Keratinocyte (primary cell): ENCODE measurements at regions not wholly inside any gene's neighbourhood (a gene's known extent, or its start where the extent isn't known, plus 50 kb on each side); places are given as distances from the start of the nearest gene placed in this dataset.

Experiments
- DNase-seq: peaks from one replicate; pipeline ENCODE4 v3.0.0-alpha.2; 2011; ENCODE audit warnings: low read depth, missing footprints, low spot score
- FAIRE-seq: peaks from 2 replicates; lab custom pipeline; 2011; peaks lifted over from hg19 to GRCh38; lab: Jason Lieb, UNC
- H2AFZ ChIP-seq: 2 replicates; pipeline ENCODE4 v1.6.0; 2012; ENCODE audit warnings: low read length, control low read depth, inconsistent platforms; ENCODE audit not compliant: control insufficient read depth
- H3K27ac ChIP-seq: 2 replicates; pipeline ENCODE4 v1.5.1; 2011; ENCODE audit warnings: low read length; ENCODE audit not compliant: control insufficient read depth, insufficient read depth
- H3K27me3 ChIP-seq: 3 replicates; pipeline ENCODE4 v1.6.0; 2011; ENCODE audit warnings: low read length; ENCODE audit not compliant: control insufficient read depth, insufficient read depth; ENCODE audit errors: extremely low read depth
- H3K36me3 ChIP-seq, 2 experiments: 2 replicates in 1 of 2; 3 replicates in 1 of 2; pipeline ENCODE4 v1.5.1; 2011; ENCODE audit warnings: low read length in 2 of 2, mild to moderate bottlenecking in 1 of 2; ENCODE audit not compliant: control insufficient read depth in 2 of 2, insufficient read depth in 2 of 2; ENCODE audit errors: extremely low read depth in 1 of 2
- H3K4me1 ChIP-seq: 3 replicates; pipeline ENCODE4 v1.5.1; 2011; ENCODE audit warnings: low read length; ENCODE audit not compliant: control insufficient read depth, insufficient read depth; ENCODE audit errors: extremely low read depth
- H3K4me2 ChIP-seq: 3 replicates; pipeline ENCODE4 v1.6.0; 2011; ENCODE audit warnings: low read depth, low read length; ENCODE audit not compliant: control insufficient read depth, insufficient read depth; ENCODE audit errors: extremely low read depth
- H3K4me3 ChIP-seq, 3 experiments: fragments of 200-600 bp in 1 of 3; sonication (generic) in 1 of 3; 2 replicates in 2 of 3; 3 replicates in 1 of 3; pipeline ENCODE4 v1.5.1; 2011 to 2016; ENCODE audit warnings: low read length in 3 of 3, mild to moderate bottlenecking in 3 of 3, control low read depth in 2 of 3, inconsistent platforms in 1 of 3, low read depth in 1 of 3, mixed read lengths in 1 of 3, mixed run types in 1 of 3, moderate library complexity in 1 of 3; ENCODE audit not compliant: control insufficient read depth in 2 of 3, insufficient read depth in 2 of 3; ENCODE audit errors: extremely low read depth in 1 of 3
- H3K79me2 ChIP-seq: 2 replicates; pipeline ENCODE4 v1.6.0; 2012; ENCODE audit warnings: low read length; ENCODE audit not compliant: control insufficient read depth, insufficient read depth
- H3K9ac ChIP-seq: 3 replicates; pipeline ENCODE4 v1.6.0; 2011; ENCODE audit warnings: low read length; ENCODE audit not compliant: control insufficient read depth, insufficient read depth; ENCODE audit errors: extremely low read depth
- H3K9me1 ChIP-seq: 3 replicates; pipeline ENCODE4 v1.6.0; 2011; ENCODE audit warnings: low read length; ENCODE audit not compliant: control insufficient read depth, insufficient read depth; ENCODE audit errors: extremely low read depth
- H3K9me3 ChIP-seq: 2 replicates; pipeline ENCODE4 v1.5.1; 2012; ENCODE audit warnings: low read depth, low read length; ENCODE audit not compliant: control insufficient read depth
- H4K20me1 ChIP-seq: 3 replicates; pipeline ENCODE4 v1.6.0; 2011; ENCODE audit warnings: low read length; ENCODE audit not compliant: control insufficient read depth, insufficient read depth; ENCODE audit errors: extremely low read depth
- CTCF ChIP-seq, 3 experiments: IDR thresholded peaks in 1 of 3; conservative IDR thresholded peaks in 1 of 3; optimal IDR thresholded peaks in 1 of 3; 2 replicates in 2 of 3; 3 replicates in 1 of 3; pipeline versions ENCODE3 to v1.5.1; 2011; ENCODE audit warnings: low read length in 3 of 3, mild to moderate bottlenecking in 3 of 3, moderate library complexity in 2 of 3, control low read depth in 1 of 3, inconsistent platforms in 1 of 3; ENCODE audit not compliant: insufficient read depth in 2 of 3; ENCODE audit errors: extremely low read depth in 1 of 3
- EZH2 ChIP-seq: IDR thresholded peaks from one replicate; pipeline ENCODE4 v1.6.1; 2012; ENCODE audit warnings: inconsistent platforms, mild to moderate bottlenecking, low read length, moderate library complexity
- dilution Hi-C: fragments of 300-500 bp; cut with MboI; formaldehyde crosslinking; loops from one replicate; pipeline ENCODE4 v1.7.0; 2020; ENCODE audit warnings: low sequenced_read_pairs; ENCODE audit not compliant: extremely low pct_ligation_motif_present

- Histone ChIP-seq H3K9me3 (no peaks in the 10 kb centered on the region), H3K9me1 (no peaks in the 10 kb centered on the region), H3K4me3 (no peak overlapping the region), H3K4me1 (no peaks in the 10 kb centered on the region), H2AFZ (no peak overlapping the region), H3K4me2 (no peak overlapping the region), H4K20me1 (no peaks in the 10 kb centered on the region), H3K36me3 (no peaks in the 10 kb centered on the region), H3K27ac (no peak overlapping the region), H3K27me3 (no peaks in the 10 kb centered on the region), H3K79me2 (no peaks in the 10 kb centered on the region), H3K9ac (no peak overlapping the region)
- dilution Hi-C loops = no loop called here
- TF ChIP-seq EZH2 = no peak
- FAIRE-seq (no peak), DNase-seq (no peak)
Observed at GRCh38 chr7:136635751-136636150, 232.7 kb upstream of the CHRM2 start.

GRCh38 chr7:136618818-136619217 lies 249.6 kb upstream of the CHRM2 start:
- no peak for FAIRE-seq
- no peaks in the 10 kb centered on the region for H3K9me3 ChIP-seq
- TF ChIP-seq CTCF (optimal IDR thresholded peaks at IDR 0.05 in 1 of 3, IDR thresholded peaks at IDR 0.05 in 1 of 3, conservative IDR thresholded peaks at IDR 0.05 in 1 of 3; ENCODE audit: extremely low read depth in 1 of 3, insufficient read depth in 2 of 3, low read length in 3 of 3) (no peak), EZH2 (no peak)
- H3K9ac ChIP-seq = no peak overlapping the region
- H3K4me1 ChIP-seq = no peaks in the 10 kb centered on the region
- H3K9me1 ChIP-seq = no peaks in the 10 kb centered on the region
- H3K79me2 ChIP-seq = no peaks in the 10 kb centered on the region
- H3K4me2 ChIP-seq = no peak overlapping the region
- dilution Hi-C loops = no loop called here
- H2AFZ ChIP-seq = no peak overlapping the region
- H3K4me3 ChIP-seq = no peak overlapping the region
- DNase-seq = no peak
- no peaks in the 10 kb centered on the region for H3K27me3 ChIP-seq
- no peak overlapping the region for H3K27ac ChIP-seq
- H4K20me1 ChIP-seq = no peaks in the 10 kb centered on the region
- no peaks in the 10 kb centered on the region for H3K36me3 ChIP-seq

- Histone ChIP-seq H3K79me2 (no peaks in the 10 kb centered on the region), H3K9me3 (no peaks in the 10 kb centered on the region), H4K20me1 (no peaks in the 10 kb centered on the region), H3K4me2 (no peak overlapping the region), H3K36me3 (no peaks in the 10 kb centered on the region), H3K27me3 (no peaks in the 10 kb centered on the region), H3K9me1 (no peaks in the 10 kb centered on the region), H3K4me1 (no peaks in the 10 kb centered on the region), H2AFZ (no peak overlapping the region), H3K4me3 (no peak overlapping the region), H3K27ac (no peak overlapping the region), H3K9ac (no peak overlapping the region)
- dilution Hi-C loops = no loop called here
- DNase-seq (no peak), FAIRE-seq (no peak)
- TF ChIP-seq EZH2 (no peak), CTCF (optimal IDR thresholded peaks at IDR 0.05 in 1 of 3, IDR thresholded peaks at IDR 0.05 in 1 of 3, conservative IDR thresholded peaks at IDR 0.05 in 1 of 3; ENCODE audit: extremely low read depth in 1 of 3, insufficient read depth in 2 of 3, low read length in 3 of 3) (no peak)
Observed at GRCh38 chr7:136617176-136617575, 251.3 kb upstream of the CHRM2 start.
